Stimulated activated effector memory CD8-positive, alpha-beta T cell treated with anti-CD3 and anti-CD28 coated beads, Interleukin-12 subunit alpha, Interleukin-12 subunit beta, amount 100 ng/mL, for 72 hours (primary cell): ENCODE measurements at regions not wholly inside any gene's neighbourhood (a gene's known extent, or its start where the extent isn't known, plus 50 kb on each side); places are given as distances from the start of the nearest gene placed in this dataset.
"Not testable (repeated sequence)": the region's sequence is repeated elsewhere in the genome, so short reads cannot be mapped to it uniquely, and the experiment has no call there.

Source experiments
- ATAC-seq: fragments of 150-1000 bp; cut with Tn5 transposase; 2 replicates; pipeline ENCODE4 v1.10.0; 2021
- DNase-seq, 2 donors: peaks; one replicate each; pipeline ENCODE4 v3.0.0; 2021 to 2022; ENCODE audit warnings: low spot score in 2 of 2
- H3K27ac Mint-ChIP-seq: one replicate; pipeline ENCODE4 v1.8.0; 2022; ENCODE audit warnings: mild to moderate bottlenecking, mixed read lengths
- H3K36me3 Mint-ChIP-seq: one replicate; pipeline ENCODE4 v1.8.0; 2022; ENCODE audit warnings: mild to moderate bottlenecking, mixed read lengths
- H3K4me1 Mint-ChIP-seq: one replicate; pipeline ENCODE4 v1.8.0; 2022; ENCODE audit warnings: mixed read lengths
- H3K4me3 Mint-ChIP-seq: one replicate; pipeline ENCODE4 v1.8.0; 2022; ENCODE audit warnings: mild to moderate bottlenecking, mixed read lengths
- H3K9me3 Mint-ChIP-seq: one replicate; pipeline ENCODE4 v1.8.0; 2022; ENCODE audit warnings: mixed read lengths

GRCh38 chr3:154844863-154845262, 235.3 kb upstream of the MME start:
- ATAC-seq (no peak), DNase-seq (no peak)
- Mint-ChIP-seq H3K36me3 (no peaks in the 10 kb centered on the region), H3K4me3 (no peak overlapping the region), H3K27ac (no peak overlapping the region), H3K9me3 (peaks cover 17% of the 10 kb centered on the region), H3K4me1 (no peaks in the 10 kb centered on the region)

GRCh38 chr3:154843647-154844046, 236.5 kb upstream of the MME start:
- Mint-ChIP-seq H3K36me3 (no peaks in the 10 kb centered on the region), H3K27ac (no peak overlapping the region), H3K4me1 (no peaks in the 10 kb centered on the region), H3K9me3 (peaks cover 12% of the 10 kb centered on the region), H3K4me3 (no peak overlapping the region)
- no peak for ATAC-seq
- DNase-seq: no peak

DNA sequence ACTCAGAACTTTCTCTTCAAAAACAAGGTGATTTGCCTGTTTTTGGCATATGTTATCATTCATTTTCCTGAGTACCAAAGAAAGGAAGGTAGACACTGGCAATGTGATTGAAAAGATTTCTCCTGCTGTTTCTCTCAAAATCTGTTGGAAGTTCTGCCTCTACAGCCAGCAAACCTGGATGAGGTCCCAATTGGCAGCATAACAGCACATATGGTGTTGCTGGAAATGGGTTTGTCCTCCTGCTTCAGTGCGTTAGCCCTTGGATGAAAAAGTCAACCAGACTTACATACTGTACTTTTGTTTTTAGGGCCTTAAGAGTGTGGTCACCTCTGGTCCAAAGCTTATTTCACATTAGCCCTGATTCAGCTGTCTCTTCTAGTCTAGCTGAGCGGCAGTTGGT, 237.6 kb upstream of the MME start:
- H3K4me3 Mint-ChIP-seq: no peak overlapping the region
- DNase-seq: no peak
- peaks cover 16% of the 10 kb centered on the region for H3K9me3 Mint-ChIP-seq
- H3K36me3 Mint-ChIP-seq: no peaks in the 10 kb centered on the region
- H3K4me1 Mint-ChIP-seq: no peaks in the 10 kb centered on the region
- no peak for ATAC-seq
- no peak overlapping the region for H3K27ac Mint-ChIP-seq

DNA sequence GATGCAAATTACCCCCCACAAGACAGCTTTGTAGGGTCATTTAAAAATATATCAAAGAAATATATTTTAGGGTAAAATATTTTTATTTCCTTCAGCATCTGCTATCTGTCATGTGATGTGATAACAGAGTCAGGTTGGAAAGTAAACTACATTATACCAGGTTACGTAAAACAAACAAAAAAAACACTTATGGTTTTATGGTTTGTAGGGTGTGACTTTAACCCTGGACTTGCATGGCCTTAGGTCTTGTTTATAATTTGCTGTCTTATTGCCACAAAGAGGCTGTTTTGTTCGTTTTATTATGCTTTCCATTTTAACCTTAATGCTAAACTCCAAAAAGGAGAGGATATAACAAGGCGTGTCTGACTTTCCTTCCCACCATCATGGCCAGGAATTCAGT, 244.5 kb upstream of the MME start:
- H3K27ac Mint-ChIP-seq: no peak overlapping the region
- H3K4me1 Mint-ChIP-seq: no peaks in the 10 kb centered on the region
- no peaks in the 10 kb centered on the region for H3K36me3 Mint-ChIP-seq
- ATAC-seq (no peak), DNase-seq (no peak)
- no peak overlapping the region for H3K4me3 Mint-ChIP-seq
- peaks cover 14% of the 10 kb centered on the region for H3K9me3 Mint-ChIP-seq

DNA sequence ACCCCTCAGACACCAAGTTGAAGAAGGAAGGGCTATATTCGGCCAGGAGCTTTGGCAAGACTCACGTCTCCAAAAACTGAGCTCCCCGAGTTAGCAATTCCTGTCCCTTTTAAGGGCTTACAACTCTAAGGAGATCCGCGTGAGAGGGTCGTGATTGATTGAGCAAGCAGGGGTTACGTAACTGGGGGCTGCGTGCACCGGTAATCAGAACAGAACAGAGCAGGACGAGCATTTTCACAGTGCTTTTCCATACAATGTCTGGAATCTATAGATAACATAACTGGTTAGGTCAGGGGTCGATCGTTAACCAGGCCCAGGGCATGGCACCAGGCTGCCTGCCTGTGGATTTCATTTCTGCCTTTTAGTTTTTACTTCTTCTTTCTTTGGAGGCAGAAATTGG, 245.3 kb upstream of the MME start:
- H3K9me3 Mint-ChIP-seq: peaks cover 17% of the 10 kb centered on the region
- ATAC-seq, H3K36me3 Mint-ChIP-seq, DNase-seq, H3K4me1 Mint-ChIP-seq, H3K4me3 Mint-ChIP-seq, H3K27ac Mint-ChIP-seq: not testable (repeated sequence)

- H3K4me1 Mint-ChIP-seq: no peaks in the 10 kb centered on the region
Measured at GRCh38 chr3:154829929-154830328, 250.2 kb upstream of the MME start.

DNA sequence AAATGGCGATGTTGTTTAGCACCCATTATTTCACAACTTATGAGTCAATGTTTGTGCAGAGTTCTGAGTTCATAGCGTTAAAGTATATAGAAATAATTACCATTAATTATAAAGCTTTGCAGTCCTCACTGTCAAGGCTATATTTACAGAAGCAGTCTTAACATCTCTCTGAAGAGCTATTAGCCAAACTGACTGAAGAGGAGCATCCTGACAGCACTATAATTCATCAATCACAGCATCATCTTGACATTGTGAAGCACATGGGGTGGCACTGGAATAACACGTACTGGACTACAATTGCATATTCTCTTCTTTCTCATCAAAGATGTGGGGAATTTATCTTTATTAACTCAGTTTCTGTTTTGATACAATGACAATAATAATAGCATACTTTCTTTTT, 260.6 kb upstream of the MME start:
- Mint-ChIP-seq H3K4me1 (no peaks in the 10 kb centered on the region), H3K4me3 (no peak overlapping the region), H3K27ac (no peak overlapping the region), H3K36me3 (no peaks in the 10 kb centered on the region), H3K9me3 (peaks cover 8% of the 10 kb centered on the region)
- ATAC-seq (no peak), DNase-seq (no peak)

More at GRCh38 chr3:154829929-154830328, 250.2 kb upstream of the MME start:
- peaks cover 14% of the 10 kb centered on the region for H3K9me3 Mint-ChIP-seq
- ATAC-seq (no peak), DNase-seq (no peak)
- no peaks in the 10 kb centered on the region for H3K36me3 Mint-ChIP-seq
- H3K4me3 Mint-ChIP-seq: no peak overlapping the region
- H3K27ac Mint-ChIP-seq: no peak overlapping the region

DNA sequence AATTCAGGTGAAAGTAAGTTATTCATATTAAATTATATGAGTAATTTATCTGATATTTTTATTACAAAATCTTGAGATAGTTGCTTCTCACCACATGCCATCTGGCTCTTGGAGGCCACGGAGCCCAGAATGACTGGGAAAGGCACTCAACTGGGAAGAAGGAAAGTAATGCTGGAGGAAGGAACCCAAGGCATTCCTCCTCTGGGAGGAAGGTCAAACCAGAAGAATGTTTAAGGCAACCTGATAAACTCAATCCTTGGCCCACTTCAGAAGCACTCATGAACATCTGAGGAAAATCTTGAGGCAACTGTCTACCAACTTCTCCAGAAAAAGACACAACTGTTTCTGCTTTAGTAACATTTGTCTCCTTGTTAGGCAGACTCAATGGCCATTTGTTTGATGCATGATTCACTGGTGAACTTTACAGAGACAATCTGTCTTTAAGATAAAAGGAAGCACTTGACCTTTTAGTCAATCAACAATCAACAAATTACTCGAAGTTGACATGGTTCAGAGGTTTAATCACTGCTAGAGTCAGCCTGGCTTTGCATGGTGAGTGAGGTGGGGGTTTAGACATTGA, 261.4 kb upstream of the MME start:
- Mint-ChIP-seq H3K4me3 (no peak overlapping the region), H3K4me1 (no peaks in the 10 kb centered on the region), H3K36me3 (no peaks in the 10 kb centered on the region), H3K9me3 (peaks cover 8% of the 10 kb centered on the region), H3K27ac (no peak overlapping the region)
- ATAC-seq (no peak), DNase-seq (no peak)

GRCh38 chr3:154810017-154810416, 270.1 kb upstream of the MME start:
- not testable (repeated sequence) for H3K36me3 Mint-ChIP-seq, ATAC-seq, H3K4me1 Mint-ChIP-seq, H3K27ac Mint-ChIP-seq, H3K4me3 Mint-ChIP-seq, DNase-seq
- H3K9me3 Mint-ChIP-seq: peaks cover 23% of the 10 kb centered on the region

DNA sequence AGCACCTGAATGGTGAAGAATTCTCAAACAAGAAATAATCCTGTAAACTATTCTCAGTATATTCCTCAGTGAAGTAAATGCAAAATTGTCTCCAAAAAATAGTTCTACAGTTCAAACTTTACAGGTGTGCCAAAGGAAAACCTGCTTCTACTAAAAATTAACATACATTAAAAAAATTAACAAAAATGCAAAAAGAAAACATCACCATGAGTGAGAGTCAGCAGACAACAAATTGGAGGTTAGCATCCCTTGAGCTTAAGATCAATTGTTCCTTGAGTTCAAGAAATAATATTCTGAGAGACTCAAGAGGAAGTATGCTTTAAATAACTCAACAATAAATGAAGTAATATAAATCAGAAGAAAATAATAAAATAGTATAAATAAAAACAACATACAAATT, 278.4 kb upstream of the MME start:
- ATAC-seq (no peak), DNase-seq (no peak)
- Mint-ChIP-seq H3K4me3 (no peak overlapping the region), H3K4me1 (no peaks in the 10 kb centered on the region), H3K9me3 (peaks cover 20% of the 10 kb centered on the region), H3K27ac (no peak overlapping the region), H3K36me3 (no peaks in the 10 kb centered on the region)

DNA sequence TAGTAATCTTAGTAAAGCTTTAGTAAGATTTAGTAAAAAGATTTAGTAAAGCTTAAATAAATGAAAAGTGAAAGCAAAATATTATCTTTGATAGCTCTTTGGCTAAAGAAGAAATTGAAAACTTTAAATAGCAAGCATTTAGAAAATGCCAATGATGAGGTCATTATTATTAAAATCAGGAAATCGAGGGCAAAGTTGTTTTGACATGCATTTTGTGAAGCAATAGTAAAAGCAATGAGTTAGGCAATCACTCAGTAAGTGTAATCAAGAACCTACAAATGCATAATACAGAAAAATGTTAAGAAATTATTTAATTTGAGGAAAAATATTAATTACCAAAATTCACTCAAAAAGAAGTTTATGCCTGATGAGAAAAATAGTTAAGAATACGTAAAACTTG, 280.3 kb upstream of the MME start:
- no peak for ATAC-seq
- Mint-ChIP-seq H3K4me3 (no peak overlapping the region), H3K27ac (no peak overlapping the region)

GRCh38 chr3:154795582-154795981, 284.5 kb upstream of the MME start:
- H3K4me1 Mint-ChIP-seq: no peaks in the 10 kb centered on the region
- ATAC-seq (no peak), DNase-seq (no peak)
- H3K36me3 Mint-ChIP-seq: no peaks in the 10 kb centered on the region
- no peak overlapping the region for H3K27ac Mint-ChIP-seq
- peaks cover 3% of the 10 kb centered on the region for H3K9me3 Mint-ChIP-seq
- no peak overlapping the region for H3K4me3 Mint-ChIP-seq

More for the DNA sequence above, 280.3 kb upstream of the MME start:
- Mint-ChIP-seq H3K9me3 (peaks cover 9% of the 10 kb centered on the region), H3K4me1 (no peaks in the 10 kb centered on the region), H3K36me3 (no peaks in the 10 kb centered on the region)
- DNase-seq: no peak

DNA sequence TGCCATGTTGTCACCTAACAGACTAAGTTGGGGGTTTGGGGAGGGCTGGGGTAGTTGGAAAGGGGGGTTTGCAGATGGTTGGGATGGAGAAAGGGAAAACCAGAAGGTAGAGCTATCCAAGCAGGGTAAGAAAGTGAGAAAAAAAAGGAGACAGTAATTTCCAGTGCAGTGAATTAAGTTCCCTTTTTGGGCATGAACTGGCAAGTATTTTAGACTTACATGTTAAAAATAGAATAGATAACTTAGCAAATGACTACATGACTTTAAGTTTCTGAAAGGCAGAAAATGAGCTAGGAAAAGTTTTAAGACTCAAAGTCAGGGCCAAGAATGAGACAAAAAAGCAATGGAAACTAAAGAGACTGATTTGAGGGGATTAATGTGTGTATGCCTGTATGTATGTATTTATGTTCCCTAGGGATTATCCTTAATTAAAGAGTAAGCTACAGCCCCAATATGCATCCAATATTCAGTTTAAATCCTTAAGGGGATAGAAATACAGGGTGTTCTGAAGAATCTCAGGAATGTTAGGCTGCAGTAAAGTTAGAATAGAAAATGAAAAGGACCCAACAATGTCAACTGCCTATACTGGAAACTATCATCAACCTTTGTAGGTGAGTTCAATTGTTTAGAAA, 285.2 kb upstream of the MME start:
- no peak overlapping the region for H3K4me3 Mint-ChIP-seq
- no peaks in the 10 kb centered on the region for H3K4me1 Mint-ChIP-seq
- DNase-seq (no peak), ATAC-seq (no peak)
- H3K27ac Mint-ChIP-seq: no peak overlapping the region
- no peaks in the 10 kb centered on the region for H3K36me3 Mint-ChIP-seq
- H3K9me3 Mint-ChIP-seq: peaks cover 3% of the 10 kb centered on the region

DNA sequence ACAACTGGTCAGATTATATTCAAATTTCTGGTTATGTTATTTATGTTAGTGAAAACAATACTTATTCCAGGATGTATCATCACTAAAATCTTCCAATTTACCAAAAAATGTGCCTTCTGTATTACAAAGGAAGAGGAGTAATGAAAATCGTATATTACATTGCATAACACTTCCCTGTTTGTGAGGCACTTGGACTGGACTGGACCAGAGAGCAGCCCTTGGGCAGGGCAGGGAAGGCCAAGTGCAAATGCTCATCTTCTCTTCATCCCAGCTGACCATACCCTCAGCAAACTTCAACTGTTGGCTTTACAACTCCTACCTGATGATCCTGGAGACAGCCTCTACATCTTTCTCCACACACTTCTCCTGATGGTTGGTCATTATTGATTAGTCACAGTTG, 285.7 kb upstream of the MME start:
- H3K4me1 Mint-ChIP-seq: no peaks in the 10 kb centered on the region
- ATAC-seq (no peak), DNase-seq (no peak)
- no peaks in the 10 kb centered on the region for H3K9me3 Mint-ChIP-seq
- no peak overlapping the region for H3K27ac Mint-ChIP-seq
- H3K4me3 Mint-ChIP-seq: no peak overlapping the region
- no peaks in the 10 kb centered on the region for H3K36me3 Mint-ChIP-seq

- H3K27ac Mint-ChIP-seq: no peak overlapping the region
- DNase-seq: no peak
- no peaks in the 10 kb centered on the region for H3K4me1 Mint-ChIP-seq
- no peak for ATAC-seq
- no peak overlapping the region for H3K4me3 Mint-ChIP-seq
- no peaks in the 10 kb centered on the region for H3K9me3 Mint-ChIP-seq
- no peaks in the 10 kb centered on the region for H3K36me3 Mint-ChIP-seq
Measured at GRCh38 chr3:154792828-154793227, 287.3 kb upstream of the MME start.

GRCh38 chr3:154791611-154792010, 288.5 kb upstream of the MME start:
- H3K4me1 Mint-ChIP-seq: no peaks in the 10 kb centered on the region
- DNase-seq: no peak
- no peaks in the 10 kb centered on the region for H3K36me3 Mint-ChIP-seq
- no peak for ATAC-seq
- no peaks in the 10 kb centered on the region for H3K9me3 Mint-ChIP-seq
- H3K27ac Mint-ChIP-seq: no peak overlapping the region
- no peak overlapping the region for H3K4me3 Mint-ChIP-seq
